NCI-H460 (cell line): ENCODE measurements at regions not wholly inside any gene's neighbourhood (a gene's known extent, or its start where the extent isn't known, plus 50 kb on each side); places are given as distances from the start of the nearest gene placed in this dataset.

Experiments
- DNase-seq: peaks from one replicate; pipeline ENCODE4 v3.0.0-alpha.2; 2016; ENCODE audit warnings: low read depth; ENCODE audit errors: extremely low read depth

DNA sequence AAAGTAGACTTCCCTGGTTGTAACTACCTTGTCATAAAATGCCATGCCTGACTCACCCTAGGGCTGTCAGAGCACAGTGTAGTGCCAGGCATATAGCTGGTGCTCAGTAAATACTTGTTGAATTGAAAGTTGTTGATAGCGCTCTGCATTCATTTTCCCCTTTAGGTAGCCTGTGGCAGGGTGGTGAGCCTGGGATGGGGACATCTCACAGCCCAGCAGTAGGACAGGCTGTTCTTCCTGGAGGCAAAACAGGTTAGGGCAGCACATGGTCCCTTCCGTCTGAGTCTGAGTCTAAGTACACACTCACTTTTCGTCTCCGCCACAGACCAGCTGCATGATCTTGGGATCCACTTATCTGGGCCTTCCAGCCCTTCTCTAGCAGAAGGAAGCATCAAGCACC, 401.9 kb downstream of the ZSWIM6 start:
- no peak for DNase-seq

DNA sequence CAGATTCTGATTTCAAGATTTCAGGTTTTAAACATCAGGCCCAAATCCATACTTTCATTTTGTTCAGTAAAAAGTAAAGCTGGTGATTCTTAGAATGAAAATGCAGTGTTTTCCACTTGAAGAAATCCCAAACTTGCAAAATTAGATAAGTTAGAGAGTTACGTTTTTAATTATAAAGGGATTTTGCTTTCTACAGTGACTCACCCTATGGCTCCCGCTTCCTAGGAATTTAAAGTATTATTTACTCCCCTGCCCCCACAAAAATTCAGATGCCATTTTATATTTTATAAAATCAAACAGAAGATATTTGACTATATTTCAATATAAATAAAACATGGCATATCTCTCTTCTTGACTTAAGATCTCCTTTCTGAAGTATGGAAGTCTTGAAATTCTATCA, 402.9 kb downstream of the ZSWIM6 start:
- no peak for DNase-seq

DNA sequence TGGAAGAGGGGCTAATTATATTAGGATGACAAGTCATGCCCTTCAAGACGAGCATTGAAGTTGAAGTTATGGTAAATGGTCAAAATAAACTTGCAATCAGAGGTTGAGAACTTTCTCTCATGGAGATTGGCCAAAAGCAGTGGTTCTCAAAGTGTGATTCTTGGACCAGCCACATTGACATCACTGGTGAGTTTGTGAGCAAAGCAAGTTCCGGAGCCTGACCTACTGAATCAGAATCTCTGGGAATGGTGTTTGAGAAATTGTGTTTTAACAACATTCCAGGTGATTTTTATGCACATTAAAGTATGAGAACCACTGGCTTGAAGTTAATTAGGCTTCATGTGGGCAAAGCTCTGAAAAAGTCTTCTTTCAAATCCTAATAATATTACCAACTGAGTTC, 403.5 kb downstream of the ZSWIM6 start:
- no peak for DNase-seq

DNA sequence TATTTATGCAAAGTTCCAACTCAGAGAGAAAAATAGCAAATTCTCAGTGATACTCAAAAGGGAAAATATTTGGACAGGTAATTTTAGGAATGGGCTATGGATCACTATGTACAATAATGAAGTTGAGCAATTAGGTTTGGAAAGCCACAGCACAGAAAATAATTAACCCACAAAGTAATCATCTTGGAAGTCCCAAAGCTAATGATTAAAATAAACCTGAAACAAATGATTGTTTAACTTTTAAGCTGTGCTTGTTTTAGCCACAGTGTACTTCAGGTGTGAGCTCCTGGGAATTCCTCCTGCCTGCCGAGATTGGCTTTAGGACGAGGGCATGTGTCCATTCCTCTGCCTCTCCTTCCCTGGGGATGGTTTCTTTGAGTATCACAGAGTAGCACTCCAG, 403.9 kb downstream of the ZSWIM6 start:
- DNase-seq = no peak

DNA sequence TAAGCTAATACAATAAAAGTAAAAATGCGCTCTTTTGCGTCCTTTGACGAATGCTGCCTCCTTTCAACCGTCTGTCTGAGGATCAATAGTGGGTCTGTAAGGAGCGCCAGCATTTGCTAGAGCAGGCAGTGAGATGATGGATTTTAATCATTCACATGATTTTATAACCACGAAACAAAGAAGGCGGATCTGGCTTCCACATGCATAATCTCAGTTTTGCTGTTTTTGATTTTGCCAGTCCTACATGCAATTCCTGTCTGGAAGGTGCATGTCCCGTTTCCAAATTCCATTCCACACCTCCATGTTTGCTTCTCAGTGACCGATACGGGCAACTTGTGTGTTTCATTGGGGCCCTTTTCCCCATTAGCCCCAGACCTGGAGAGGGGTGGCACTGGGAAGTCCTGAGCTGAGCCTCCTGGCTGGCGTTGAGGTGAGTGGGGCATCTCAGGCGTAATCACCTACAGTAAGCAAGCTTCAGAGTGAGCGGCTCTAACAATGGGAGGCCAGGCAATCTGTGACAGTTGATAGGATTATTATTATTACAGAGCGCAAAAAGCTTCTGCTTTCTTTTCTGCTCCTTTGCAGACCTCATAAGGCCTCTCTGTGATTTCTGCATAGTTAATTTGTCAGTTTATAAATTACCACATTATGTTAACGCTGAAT, 405.4 kb downstream of the ZSWIM6 start:
- no peak for DNase-seq

DNA sequence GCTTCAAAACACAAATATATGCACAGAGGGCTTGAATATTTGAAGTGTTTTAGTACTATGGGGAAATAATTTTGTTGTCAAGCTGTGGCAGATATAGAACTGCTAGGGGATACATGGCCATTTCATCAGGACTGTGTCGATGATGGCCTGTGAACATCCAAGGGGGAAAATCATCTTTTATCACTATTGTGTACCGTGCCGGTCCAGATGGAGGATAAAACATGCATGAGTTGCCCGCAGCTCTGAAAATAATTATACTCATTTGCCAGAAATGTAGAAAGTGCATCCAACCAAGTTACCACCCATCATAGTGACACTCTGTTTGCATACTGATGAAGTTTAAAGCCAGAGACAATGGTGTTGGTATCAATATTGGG, 405.9 kb downstream of the ZSWIM6 start:
- DNase-seq = no peak

DNA sequence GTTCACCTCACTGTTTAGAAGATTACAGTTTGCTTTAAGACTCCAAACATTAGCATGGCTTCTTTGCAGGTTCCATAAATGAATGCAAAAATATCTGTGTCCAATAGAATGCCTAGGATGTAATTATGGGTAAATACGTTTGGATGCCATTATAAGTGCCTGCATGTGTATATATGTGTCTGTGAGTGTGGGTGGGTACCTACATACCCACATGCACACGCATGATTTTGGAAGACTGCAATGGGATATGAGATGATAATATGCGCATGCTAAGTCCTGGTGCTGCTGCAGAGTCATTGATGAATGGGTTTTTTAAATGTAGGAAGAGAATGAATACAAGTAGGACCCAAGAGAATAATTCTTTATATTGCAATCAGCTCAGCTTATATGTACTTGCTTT, 406.4 kb downstream of the ZSWIM6 start:
- no peak for DNase-seq

DNA sequence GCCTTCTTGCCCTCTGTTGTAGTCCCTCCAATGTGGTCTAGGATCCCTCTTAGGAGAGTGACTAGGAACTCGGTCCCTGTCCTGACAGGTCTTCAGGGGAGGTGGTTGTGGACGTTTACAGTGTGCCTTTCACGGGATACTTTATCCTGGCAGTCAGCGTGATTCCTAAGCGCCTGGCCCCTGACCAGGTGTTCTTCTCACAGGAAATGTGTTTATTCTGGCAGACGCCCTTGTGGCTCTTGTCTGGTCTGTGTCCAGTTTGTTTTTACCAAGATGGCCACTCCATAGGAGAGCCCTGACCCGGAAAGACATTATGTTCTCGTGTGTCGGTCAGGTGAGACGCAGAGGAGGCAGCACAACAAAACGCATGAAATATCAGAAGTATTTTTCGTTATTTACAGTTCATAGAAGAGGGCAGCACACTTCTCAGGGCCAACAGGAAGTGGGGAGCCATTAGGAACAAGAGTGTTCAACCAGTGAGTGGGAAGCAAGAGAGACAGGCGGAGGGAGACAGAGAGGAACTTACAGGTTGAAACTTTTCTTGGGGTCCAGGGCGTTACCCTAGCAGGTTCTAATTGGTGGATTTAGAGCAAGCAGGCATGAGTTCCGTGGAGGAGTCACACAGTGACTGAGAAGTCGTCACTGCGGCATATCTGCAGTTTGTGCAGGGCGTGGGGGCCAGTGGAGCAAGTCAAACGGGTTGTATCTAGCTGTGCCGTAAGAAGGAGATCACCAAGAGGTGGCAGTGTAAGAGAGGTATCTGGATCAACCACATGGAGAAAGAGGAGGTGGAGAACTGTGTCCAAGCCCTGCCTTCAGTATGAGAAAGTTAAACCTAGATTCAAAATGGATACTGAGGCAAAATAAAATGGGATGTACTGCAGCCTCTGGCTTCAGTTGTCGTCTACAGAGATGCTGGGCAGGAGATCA, 412.9 kb downstream of the ZSWIM6 start:
- no peak for DNase-seq

DNA sequence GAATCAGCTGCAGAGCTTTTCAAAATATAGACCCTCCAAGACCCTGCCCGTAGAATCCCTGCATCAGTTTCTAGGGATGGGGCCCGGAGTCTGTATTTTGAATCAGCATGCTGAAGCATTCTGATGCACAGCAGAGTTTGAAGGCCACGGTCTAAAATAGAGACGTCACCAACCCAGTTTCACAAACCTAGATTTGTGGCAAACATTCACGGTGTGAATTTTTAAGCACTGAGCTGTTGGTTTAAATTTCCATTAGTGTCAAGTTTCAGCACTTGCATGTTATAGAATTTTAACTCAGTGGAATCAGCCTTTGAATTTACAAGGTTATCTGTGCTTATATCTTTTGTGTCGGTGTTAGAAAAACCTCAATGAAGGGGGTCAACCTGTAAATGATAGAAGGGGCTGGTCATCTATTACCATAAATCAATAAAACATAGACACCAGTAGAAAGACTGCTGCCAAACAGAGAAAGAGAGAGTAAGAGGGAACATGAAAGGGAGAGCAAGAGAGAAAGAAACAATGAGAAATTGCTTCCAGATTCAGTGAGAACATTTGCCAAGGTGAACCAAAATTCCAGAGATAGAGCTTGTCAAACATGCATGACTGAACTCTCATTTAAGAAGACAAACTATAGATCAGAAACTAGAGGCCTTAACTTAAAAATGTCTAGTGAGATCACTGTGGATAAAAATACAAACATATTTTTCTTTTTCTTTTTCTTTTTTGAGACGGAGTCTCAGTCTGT, 414.9 kb downstream of the ZSWIM6 start:
- DNase-seq = no peak

DNA sequence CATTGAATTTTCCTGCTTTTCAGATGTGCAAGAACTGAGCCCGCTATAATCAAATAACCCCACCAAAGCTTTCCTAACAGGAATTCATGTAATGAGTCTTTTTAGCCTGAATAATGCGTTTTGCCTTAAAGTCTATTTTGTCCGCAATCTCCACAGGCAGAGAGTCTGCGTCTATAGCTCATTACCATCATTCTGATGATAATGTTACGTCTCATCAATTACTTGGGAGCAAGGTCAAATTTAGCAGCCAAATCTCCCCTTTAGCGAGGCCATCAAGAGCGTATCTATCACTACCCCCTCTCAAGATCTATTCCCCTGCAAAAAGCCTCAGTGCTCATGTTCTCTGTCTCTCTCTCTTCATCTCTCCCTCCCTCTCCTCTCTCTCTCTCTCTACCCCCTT, 416.1 kb downstream of the ZSWIM6 start:
- no peak for DNase-seq

DNA sequence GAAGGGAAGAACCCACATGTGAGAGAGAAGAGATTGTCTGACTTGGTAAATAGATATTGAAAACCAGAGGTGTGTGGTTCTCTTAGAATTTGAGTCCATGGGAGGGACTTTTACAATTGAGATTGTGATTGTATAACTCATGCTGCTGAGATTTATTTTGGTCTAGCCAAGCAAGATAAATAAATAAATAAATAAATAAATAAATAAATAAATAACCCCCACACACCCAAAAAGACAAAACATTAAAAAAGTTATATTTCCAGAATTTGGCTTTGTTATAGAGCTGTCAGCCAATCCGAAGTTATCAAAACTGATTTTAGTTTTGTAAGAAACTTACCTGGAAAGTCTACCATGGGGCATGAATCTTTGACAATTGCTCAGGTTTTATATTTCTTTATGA, 416.6 kb downstream of the ZSWIM6 start:
- DNase-seq = no peak

DNA sequence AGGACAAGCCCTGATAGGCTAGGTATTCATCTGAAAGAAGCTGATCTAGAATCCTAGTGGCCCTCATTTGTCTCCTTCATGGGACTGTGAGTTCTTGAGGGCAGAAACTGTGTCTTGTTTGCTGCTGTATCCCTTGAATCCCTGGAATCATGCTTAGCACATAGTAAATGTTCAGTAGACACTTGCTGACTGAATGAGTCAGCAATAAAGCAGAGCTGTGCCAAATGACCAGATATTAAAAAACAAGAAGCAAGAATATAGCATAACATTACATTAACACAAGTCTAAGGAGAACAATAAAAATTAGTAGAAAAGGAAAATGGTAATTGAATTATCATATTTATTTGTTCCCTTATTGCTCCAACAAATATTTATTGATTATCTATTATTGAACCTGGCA, 420.5 kb downstream of the ZSWIM6 start:
- DNase-seq = no peak

DNA sequence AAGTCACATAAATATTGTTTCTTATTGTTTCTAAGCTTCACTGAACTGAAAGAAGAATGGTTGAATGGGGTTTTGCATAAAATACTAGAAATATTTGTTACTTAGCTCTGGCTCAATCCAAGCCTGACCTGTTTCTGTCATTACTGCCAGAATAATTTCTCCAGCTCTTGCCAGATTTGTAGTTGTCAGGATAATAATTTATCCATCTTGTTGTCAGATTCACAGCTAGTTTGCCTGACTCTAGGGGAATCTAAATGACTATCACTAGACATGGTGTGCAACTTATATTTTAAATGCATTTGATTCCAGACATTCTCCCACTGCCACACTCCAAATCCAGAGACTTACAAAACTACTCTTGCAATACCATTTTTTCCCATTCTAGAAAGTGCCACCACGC, 422.7 kb downstream of the ZSWIM6 start:
- DNase-seq = no peak

DNA sequence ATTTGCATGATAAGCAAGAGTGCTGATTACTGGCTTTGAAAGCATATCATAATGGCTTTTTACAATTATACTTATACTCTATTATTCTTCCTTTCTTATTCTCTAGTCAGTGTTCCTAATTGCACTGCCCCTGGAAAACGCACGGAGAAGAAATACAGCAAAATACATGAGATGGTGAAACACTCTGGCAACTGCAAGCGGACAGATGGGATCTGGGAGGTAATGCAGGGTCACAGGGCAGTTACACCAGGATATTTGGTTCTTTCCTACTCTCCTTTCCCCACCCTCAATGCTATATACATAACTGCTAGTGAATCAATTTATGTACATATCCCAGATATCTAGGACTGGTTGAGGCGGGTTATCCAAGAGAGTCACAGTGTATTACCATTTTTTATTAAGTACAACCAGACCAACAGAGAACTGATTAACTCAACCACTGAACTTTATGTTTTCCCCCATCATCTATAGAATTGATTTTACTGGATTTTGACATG, 423.7 kb downstream of the ZSWIM6 start:
- DNase-seq = no peak

DNA sequence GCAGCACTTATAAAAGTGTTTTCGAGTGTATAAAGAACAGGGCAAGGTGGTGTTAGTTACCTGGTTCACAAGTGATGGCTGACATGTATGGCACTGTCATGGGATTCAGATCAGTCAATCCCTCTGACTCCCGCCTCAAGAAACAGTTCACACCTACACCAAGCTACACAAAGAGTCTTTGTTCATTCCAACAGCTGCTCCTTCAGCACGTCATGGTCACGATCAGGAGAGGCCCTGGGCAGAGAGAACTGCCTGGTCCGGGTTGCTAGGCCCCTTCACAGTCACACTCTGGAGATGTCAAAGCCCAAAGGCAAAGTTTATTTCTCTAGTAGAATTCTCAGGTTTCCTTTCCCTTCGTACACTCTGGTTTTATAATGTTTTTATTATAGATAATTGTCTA, 426.7 kb downstream of the ZSWIM6 start:
- DNase-seq = no peak

DNA sequence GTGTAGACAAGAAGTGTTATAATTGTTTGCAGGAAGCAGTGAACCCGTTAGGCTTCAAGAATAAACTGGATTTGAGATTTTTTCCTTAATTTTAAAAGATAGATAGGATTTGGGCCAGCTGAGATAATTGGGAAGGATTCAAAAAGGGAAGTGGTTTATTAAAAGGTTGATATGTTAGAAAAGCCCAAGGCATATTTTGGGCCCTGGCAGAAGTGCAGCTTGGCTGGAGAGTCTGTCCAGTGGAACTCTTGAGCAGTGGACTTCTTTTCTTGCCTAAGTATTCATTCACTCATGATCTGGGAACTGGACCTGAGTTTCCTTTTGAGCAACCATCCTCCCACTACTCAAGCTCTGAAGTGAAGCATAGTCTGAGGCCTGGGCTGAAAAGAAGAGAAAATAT, 433.4 kb downstream of the ZSWIM6 start:
- DNase-seq = no peak

DNA sequence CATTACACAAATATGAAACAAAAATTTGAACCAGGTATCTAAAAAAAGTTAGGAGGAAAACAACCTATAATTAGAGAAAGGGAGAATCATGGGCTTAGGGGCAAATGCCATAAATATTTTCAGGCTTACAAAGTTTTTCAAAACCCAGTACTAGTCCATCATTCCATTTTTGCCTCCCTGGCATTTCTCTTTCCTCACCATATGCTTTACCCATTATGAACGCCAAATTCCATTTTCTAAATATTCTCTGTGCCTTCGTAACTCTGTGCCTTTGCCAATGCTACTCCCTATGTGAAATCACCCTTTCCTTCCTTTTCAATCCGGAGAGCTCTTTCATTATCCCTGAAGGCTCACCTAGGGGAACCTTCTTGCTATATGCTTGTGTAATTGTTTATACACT, 434.1 kb downstream of the ZSWIM6 start:
- DNase-seq = no peak

DNA sequence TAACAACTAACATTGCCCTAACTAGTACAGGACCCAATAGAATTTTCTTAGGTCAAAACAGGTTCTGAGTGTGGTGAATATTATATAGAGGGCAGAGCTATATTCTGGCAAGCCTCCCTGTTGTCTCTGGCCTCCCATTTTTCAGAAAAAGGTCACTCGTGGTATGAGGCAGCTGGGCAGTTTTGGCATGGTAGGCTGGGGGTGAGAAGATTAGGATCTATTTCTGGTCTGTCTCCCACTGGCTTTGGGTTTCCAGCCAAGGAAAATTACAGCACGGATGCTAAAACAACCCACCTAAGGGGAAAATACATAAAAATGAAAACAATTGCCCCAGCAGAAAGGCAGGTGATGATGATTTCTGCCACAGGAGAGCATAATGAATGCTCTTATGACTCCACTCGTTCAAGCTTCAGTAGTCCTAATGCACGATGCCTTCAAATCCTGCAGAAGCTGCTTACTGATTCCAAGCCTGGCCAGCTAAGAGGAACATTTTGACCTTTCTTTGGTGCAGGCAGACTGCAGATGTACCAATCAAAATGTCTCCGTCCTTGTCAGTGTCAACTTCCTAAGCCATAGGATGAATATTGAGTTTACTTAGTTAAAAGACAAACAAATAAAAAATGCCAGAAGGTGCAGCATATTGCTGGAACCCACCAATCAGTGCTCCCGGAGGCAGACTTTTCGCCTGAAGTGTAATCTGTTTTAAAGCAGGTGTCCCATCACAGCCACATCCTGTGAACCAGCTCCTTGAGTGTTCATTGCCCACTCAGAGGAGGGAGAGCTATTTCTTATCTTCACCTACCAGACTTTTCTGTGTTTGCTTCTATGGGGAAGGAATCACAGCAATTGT, 435.4 kb downstream of the ZSWIM6 start:
- no peak for DNase-seq

DNA sequence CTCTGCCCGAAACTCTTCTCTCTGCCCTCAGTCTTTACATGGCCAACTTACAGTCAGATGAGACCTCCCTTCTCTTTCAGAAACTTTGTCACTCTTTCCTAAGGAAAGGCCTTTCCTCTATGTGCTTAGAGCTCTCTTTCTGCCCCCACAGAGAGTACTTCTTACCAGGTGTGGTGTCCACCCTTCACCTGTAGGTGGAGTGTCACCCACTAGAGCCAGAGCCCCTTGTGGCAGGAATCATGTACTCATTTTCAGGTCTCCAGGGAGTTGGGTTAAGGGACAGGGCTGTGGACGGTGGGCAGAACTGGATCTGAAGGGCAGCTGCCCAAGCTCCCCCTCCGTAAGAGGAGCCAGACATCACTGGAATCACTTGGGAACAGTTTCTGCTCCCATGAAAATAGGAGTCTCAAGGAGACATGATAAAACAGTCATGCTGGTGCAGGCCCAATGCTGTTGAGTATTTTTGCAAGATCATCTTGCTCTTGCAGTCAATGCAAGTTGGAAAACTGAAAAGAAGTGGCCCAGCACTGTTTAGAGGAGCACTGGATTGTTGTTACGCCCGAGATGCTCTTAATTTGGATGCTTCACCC, 436.7 kb downstream of the ZSWIM6 start:
- DNase-seq = peak; percentile 46

DNA sequence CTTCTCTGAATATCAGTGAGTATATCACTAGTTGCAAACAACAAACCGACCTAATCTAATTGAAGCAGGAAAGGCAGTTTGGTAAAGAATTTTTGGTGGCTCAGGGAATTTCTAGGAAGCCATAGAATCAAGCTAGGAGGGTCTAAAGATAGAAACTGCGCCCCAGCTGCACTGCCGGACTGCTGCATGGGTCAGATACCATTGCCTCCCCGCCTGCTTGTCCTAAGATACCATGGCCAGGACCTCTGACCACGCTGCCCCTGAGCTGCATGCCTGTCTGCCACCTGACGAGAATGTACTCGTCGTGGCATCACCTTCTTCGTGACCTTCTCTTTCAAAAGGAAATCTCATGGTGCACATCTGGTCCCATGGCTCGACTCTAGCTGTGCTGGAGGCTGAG, 439.0 kb downstream of the ZSWIM6 start:
- DNase-seq = no peak
